AG20443 (cell line): ENCODE measurements at regions not wholly inside any gene's neighbourhood (a gene's known extent, or its start where the extent isn't known, plus 50 kb on each side); places are given as distances from the start of the nearest gene placed in this dataset.

Source experiments
- DNase-seq: peaks from one replicate; pipeline ENCODE4 v3.0.0; 2012; ENCODE audit warnings: low spot score, mixed read lengths

DNA sequence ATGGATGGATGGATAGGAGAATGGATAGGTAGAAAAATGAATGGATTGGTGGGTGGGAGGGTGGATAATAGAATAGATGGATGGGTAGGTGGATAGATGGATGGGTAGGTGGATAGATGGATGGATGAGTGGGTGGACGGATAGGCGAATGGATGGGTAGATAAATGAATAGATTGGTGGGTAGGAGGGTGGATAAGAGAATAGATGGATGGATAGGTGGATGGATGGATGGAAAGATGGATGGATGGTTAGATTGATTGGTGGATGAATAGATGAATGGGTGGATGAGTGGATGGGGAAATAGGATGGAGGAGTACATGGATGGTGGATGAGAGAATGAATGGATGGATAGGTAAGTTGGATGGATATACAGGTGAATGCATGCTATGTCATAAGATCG, 110.5 kb downstream of the CEBPB start:
- DNase-seq, result no peak

GRCh38 chr20:50301712-50302111, 111.1 kb downstream of the CEBPB start:
- no peak for DNase-seq

DNA sequence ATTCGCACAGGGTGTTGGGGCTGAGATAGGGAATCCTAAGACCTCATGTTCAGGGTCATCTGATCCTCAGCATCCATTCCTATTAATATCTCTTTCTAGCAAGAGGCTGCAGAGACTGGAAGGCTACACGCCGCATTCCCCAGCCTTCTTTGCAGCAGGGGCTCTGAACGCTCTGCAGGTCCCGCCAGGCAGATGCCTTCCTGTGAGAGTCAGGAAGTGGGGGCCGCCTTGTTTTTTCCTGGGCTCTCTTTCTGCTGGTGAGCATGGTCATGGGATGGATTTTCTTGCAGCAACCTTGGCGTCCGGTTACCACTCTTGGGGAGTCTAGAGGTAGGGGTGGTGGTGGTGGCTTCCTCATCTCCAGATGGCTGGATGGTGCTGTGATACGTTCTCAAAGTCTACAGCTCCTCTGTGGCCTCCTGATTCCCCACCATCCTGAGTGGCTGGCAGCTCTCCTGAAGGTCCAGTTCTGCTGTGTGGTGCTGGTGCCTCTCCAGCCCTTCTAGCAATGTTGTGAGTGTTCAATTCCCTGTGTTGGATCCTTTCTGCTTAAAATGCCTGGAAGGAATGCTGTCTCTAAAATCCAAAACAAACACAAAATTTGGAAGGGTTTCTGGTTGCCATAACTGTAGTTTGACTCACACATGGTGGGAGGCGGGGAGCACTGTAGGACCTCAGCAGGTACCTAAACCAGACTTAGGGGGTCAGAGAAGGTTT, 111.9 kb downstream of the CEBPB start:
- DNase-seq, result peak; percentile 47

GRCh38 chr20:50303573-50304500, 113.2 kb downstream of the CEBPB start:
- DNase-seq, result peak; percentile 53

DNA sequence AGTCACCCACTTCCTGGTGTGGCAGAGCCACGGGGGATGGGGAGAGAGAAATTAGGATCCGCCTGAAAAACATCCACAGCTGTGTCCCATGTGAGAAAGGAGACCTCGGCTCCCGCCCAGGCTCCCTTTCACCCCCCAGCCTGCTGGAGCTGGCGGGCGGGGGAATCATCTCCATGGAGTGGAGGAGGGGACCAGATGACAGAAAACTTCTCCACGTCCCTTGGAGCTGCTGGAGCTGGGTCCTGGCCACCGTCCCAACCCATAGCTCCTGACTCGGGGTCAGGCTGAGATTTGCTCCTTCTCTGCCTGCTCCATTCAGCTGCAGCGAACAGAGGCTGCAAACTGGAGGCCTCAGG, 113.8 kb downstream of the CEBPB start:
- DNase-seq, result peak; percentile 85

DNA sequence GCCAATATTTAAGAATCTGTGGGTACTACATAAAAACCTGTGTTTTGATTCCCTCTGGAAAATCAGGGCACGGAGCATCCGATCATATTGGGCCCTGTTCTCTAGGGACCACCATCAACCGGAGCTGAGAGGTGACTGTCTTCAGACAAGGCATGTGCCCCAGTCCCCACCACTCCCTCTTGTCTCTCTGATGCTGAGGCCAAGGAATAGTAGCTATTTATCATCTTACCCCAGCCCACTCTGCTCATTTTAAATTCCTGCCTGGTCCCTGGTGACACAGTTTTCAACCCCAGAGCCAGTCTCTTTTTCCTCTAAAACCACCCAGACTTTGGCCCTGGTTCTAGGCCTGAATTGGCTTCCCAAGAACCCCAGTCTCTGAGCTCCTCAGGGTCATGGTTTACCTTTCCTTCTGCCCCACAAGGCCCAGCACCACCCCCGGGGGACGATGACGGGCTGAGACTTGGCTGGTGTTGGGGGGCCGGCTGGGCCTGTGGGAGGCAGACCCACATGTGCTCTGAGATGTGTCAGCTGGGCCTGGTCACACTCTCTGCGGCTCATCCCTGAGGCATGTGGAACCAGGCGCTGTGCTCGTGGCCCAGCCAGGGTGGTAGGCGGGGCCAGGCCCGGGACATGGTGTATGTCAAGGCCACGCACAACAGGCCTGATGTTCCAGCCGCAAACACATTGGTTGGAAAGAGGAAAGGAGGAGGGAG, 114.4 kb downstream of the CEBPB start:
- peak; percentile 94 for DNase-seq

DNA sequence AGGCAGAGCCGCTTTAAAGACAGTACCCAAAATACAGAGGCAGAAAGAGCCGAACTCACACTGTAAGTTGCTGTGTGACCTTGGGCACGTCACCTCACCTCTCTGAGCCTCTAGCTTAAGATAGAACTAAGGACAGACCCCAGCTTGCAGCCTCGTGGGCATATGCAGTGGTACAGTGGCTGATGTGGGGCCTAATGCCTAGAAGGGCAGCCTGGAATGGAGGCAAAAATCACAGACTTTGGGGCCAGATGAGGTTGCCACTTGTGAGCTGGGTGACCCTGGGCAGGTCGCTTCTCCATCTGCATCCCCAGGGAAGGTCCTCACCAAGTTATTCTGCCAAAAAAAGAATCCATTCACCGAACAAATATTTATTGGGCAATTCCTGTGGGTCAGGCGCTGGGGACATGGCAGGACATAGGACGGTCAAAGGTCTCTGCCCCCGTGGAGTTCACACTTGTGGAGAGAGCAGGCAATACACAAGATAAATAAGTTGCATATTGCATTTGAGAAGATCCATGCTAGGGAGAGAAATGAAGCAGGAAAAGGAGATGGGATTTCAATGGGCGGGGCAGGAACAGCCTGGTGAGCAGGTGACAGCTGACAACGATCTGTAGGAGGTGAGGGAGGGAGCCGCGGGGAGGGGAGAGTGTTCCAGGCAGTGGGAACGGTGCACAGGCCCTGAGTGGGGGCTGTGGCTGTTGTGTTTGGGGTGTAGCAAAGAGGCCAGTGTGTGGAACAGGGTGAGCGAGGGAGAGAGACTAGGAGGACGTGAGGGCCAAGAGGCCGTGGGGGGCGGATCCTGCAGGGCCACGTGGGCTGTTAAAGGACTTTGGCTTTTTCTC, 115.2 kb downstream of the CEBPB start:
- DNase-seq, result no peak

DNA sequence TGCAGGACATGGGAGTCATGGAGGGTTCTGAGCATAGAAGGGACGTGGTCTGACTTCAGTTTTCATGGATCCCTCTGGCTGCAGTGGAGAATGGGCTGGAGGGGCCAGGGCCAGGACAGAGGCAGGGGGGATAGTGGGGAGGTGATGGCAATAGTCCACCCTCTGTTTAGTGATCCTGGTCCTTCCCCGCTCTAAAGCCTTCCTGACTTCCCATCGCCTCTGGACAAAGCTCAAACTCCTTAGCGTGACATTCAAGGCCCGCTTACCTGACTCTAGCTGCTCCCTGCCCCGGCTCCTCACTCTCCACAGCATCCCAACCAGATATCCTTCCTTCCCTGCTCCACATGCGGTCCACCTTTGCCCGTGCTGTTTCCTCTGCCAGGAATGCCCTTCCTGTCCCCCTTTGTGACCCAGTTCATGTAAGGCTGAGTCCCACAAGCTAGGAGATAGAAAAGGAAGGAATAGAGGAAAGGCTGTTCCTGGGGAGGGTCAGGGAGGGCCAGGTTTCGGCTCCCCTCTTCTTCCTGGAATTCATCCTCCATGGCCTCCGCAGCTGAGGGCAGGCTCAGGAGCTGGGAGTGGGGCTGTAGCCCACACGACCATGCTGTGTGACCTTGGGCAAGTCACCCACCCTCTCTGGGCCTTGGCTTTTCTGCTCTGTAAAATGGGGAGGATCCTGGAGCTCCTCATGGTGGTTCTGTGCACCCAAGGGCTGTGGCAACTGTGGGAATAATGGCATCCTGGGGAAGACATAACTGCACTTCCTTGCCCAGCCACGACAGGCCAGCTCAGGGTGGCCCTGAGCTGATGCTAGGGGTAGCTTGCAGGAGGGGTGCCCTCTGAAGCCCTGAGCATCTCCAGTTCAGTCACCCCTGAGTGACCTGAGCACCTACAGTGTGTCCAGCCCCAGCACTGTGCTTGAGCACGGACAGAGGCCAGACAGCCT, 116.1 kb downstream of the CEBPB start:
- DNase-seq, result no peak

GRCh38 chr20:50308166-50308512, 117.5 kb downstream of the CEBPB start:
- DNase-seq, result no peak

DNA sequence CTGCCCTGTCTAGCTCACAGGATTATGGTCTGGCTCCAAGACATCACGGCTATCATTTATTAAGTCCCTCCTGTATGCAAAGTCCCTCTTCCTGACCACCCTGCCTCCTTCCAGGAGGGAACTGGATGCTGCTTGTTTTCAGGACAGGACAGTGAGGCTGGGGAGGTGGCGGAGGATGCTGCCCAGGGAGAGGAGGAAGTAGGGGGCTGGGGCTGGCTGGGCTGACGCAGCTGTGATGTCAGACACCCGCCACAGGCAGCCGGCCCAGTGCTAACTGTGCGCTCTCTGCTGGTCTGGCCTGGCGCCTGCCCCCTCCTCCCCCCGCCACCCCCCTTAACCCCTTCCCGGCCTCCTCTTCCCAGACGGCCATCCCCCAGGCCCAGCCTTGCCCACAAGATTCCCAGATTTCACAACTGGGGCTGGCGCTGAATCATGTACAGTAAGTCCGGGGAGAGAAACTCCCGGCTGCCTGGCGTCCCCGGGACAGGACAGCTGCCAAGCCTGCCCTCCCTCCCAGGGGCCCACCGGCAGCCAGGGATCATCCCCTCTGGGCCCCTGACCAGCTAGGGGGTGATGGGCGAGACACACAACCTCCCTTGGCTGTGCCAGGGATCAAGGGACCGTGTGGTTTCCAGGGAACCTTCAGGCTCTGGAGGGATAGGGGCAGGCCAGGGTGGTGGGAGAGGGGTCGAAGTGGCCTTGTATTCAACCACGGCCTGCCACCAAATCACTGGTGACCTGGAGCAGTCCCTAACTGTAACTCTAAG, 118.1 kb downstream of the CEBPB start:
- peak; percentile 93 for DNase-seq

- DNase-seq, result no peak
Observed at GRCh38 chr20:50309280-50309763, 118.7 kb downstream of the CEBPB start.

DNA sequence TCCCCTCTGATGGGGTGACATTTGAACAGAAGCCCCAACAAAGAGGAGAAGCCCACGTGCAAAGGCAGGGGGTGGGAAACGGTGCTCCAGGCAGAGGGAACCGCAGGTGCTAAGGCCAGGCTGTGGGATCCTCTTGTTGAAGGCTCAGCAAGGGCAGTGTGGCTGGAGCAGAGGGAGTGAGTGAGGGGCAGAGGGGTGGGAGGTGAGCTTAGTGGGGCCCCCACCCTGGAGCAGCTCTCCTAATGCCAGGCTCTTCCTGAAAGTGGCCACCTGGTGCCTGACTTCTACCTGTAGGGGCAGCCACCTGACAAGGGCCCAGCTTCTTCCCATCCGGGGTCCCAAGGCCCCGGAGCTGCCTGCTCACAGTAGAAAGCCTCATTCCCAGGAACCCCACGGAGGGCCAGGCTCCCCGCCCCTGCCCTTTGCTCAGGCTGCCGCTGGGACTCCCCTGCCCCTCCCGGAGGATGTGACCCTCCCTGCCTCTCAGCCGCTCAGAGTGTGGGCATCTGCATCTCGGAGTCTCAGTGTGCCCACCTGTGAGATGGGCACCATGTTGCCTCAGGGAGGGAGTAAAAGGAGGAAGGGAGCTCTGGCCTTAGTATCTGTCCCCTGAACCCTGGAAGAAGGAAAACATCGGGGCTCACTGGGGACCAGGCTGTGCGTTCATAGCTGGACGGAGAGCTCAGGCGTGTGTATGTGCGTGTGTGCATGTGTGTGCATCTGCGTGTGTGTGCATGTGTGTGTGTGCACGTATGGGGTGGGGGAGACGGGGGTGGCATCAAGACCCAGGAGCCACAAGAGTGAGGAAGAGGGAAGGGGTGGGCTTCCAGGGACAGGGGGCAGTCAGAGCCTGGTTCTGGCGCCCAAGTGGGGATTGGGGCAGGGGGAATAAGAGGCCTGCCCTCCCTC, 119.4 kb downstream of the CEBPB start:
- no peak for DNase-seq

DNA sequence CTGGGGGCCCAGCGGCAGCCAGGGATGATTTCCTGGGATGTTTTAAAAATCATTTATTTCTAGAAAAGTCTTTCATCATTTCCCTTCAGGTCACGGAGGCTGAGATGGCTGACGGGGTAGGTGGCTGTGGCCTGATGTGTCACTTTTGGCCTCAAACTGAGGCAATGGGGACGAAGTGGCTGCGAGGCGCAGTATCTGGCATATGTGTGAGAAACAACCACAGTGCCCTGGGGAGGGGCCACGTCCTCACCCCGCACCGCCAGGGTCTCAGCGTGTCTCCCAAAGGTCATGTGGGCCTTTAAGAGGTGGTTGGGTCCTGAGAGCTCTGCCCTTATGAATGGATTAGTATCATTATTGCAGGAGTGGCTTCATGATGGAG, 120.0 kb downstream of the CEBPB start:
- DNase-seq, result no peak

- no peak for DNase-seq
Observed at GRCh38 chr20:50311308-50312001, 120.8 kb downstream of the CEBPB start.

DNA sequence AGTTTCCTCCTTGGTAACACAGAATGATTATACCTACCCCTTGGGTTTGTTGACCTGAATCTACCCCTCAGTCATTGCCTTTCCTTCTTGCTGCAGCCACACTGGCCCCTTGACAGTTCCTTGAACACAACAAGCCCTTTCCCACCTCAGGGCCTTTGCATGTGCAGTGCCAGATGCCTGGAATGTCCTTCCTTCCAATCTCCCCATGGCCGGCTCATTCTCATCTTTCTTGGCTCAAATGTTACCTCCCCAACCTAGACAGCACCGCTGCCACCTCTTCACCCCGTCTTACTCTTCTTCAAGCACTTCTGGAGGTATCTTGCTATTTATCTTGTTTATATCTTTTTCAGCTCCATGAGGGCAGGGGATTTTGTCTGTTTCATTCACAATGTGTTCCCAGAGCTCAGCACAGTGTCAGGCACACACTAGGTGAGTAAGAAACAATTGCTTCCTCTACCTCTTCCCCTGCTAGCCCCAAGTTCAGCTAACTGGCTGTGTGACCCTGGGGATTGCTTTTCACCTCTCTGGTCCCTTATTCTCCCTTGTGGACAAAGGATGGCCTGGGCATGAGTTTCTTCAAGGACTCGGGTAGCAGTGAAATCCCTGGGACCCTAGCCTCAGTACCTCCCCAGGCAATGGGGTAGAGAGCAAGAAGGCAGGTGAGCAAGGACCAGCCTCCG, 121.5 kb downstream of the CEBPB start:
- DNase-seq, result no peak

DNA sequence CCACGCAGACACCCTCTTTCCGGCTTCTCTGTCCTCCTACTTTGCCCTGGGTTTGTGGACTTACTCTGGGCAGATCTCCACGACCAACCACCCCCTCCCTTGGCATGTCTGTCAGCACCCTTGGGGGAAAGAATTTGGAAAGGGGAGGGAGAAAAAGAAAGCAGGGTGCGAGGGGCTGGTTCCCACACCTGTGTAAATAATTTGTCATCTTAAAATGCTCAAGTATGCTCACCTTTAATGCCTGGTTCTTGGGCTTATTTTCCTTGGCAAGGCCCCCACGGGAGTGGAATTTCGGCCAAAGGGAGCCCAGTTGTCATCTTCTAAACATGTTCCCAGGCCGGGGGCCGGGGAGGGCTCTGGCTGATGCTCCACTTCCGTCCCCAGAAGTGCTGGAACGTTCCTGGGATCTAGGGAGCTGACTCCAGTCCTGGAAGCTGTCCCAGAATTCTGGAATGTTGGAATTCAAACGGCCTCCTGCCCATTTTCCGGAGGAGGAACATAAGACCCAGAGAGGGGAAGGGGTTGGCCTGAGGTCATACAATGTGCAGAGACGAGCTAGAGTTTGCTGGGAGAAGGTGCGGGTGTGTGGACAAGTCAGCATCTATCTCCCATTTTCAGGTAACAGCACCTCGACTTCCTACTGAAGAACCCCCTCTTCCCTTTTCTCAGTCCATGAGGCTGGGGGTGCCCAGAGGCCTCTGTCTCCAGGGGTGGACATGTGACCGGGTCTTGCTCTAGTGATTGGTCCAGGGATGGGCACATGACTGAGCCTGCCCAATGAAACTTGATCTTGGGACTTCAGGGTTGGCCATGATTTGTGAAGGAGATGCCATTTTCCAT, 122.3 kb downstream of the CEBPB start:
- peak; percentile 83 for DNase-seq

GRCh38 chr20:50313522-50313820, 122.8 kb downstream of the CEBPB start:
- DNase-seq, result no peak
